HG03558 (cell line): ENCODE measurements at regions not wholly inside any gene's neighbourhood (a gene's known extent, or its start where the extent isn't known, plus 50 kb on each side); places are given as distances from the start of the nearest gene placed in this dataset.

Experiments
- ATAC-seq: cut with Tn5 transposase; IDR thresholded peaks from one replicate; pipeline ENCODE4 v1.9.1; 2021; ENCODE audit warnings: moderate number of reproducible peaks; ENCODE audit not compliant: unreplicated experiment; ENCODE audit errors: extremely low read depth

- no peak for ATAC-seq
Measured at GRCh38 chr13:109647053-109647452, 139.3 kb downstream of the IRS2 start.

- ATAC-seq: peak; percentile 78
Measured at GRCh38 chr13:109646423-109646822, 140.0 kb downstream of the IRS2 start.

GRCh38 chr13:109645831-109646230 lies 140.6 kb downstream of the IRS2 start:
- ATAC-seq: no peak

GRCh38 chr13:109644956-109645355 lies 141.4 kb downstream of the IRS2 start:
- no peak for ATAC-seq

- no peak for ATAC-seq
Measured at GRCh38 chr13:109644069-109644750, 142.2 kb downstream of the IRS2 start.

- ATAC-seq: no peak
Measured at GRCh38 chr13:109642358-109642757, 144.0 kb downstream of the IRS2 start.

GRCh38 chr13:109636736-109637135 lies 149.6 kb downstream of the IRS2 start:
- no peak for ATAC-seq

GRCh38 chr13:109631069-109631468 lies 155.3 kb downstream of the IRS2 start:
- no peak for ATAC-seq

- ATAC-seq: no peak
Measured at GRCh38 chr13:109630271-109630670, 156.1 kb downstream of the IRS2 start.

GRCh38 chr13:109629737-109630136 lies 156.6 kb downstream of the IRS2 start:
- no peak for ATAC-seq

GRCh38 chr13:109628251-109628699 lies 158.1 kb downstream of the IRS2 start:
- no peak for ATAC-seq

- ATAC-seq: no peak
Measured at GRCh38 chr13:109627649-109628048, 158.7 kb downstream of the IRS2 start.

GRCh38 chr13:109626386-109627171 lies 159.8 kb downstream of the IRS2 start:
- ATAC-seq: no peak

- ATAC-seq: no peak
Measured at GRCh38 chr13:109625156-109625555, 161.2 kb downstream of the IRS2 start.

- no peak for ATAC-seq
Measured at GRCh38 chr13:109622006-109622405, 164.4 kb downstream of the IRS2 start.

GRCh38 chr13:109615721-109616420 lies 170.5 kb downstream of the IRS2 start:
- ATAC-seq: no peak

GRCh38 chr13:109611912-109612691 lies 174.3 kb downstream of the IRS2 start:
- no peak for ATAC-seq

- no peak for ATAC-seq
Measured at GRCh38 chr13:109610517-109610916, 175.9 kb downstream of the IRS2 start.

- ATAC-seq: no peak
Measured at GRCh38 chr13:109608503-109608902, 177.9 kb downstream of the IRS2 start.

GRCh38 chr13:109608059-109608458 lies 178.3 kb downstream of the IRS2 start:
- ATAC-seq: no peak
